ENCODE measurements at regions not wholly inside any gene's neighbourhood (a gene's known extent, or its start where the extent isn't known, plus 50 kb on each side); places are given as distances from the start of the nearest gene placed in this dataset.
"Not testable (repeated sequence)": the region's sequence is repeated elsewhere in the genome, so short reads cannot be mapped to it uniquely, and the experiment has no call there.

- no peak for DNase-seq (ENCODE audit: low read depth)
Measured at GRCh38 chr1:242629396-242629795, 104.9 kb upstream of the PLD5 start.

- no peak for DNase-seq (ENCODE audit: low read depth)
Measured at GRCh38 chr1:242623756-242624155, 99.3 kb upstream of the PLD5 start.

GRCh38 chr1:242623119-242623518 is 98.6 kb upstream of the PLD5 start:
- DNase-seq (ENCODE audit: low read depth), result no peak

GRCh38 chr1:242613266-242613815 is 88.8 kb upstream of the PLD5 start:
- no peak for DNase-seq (ENCODE audit: low read depth)

GRCh38 chr1:242610209-242610608 is 85.7 kb upstream of the PLD5 start:
- DNase-seq (ENCODE audit: low read depth), result no peak

- no peak for DNase-seq (ENCODE audit: low read depth)
Measured at GRCh38 chr1:242605521-242605920, 81.0 kb upstream of the PLD5 start.

- DNase-seq (ENCODE audit: low read depth), result no peak
Measured at GRCh38 chr1:242602001-242602400, 77.5 kb upstream of the PLD5 start.

- DNase-seq (ENCODE audit: low read depth), result not testable (repeated sequence)
Measured at GRCh38 chr1:242593756-242594155, 69.3 kb upstream of the PLD5 start.

GRCh38 chr1:242586360-242586680 is 61.8 kb upstream of the PLD5 start:
- DNase-seq (ENCODE audit: low read depth), result no peak

- DNase-seq (ENCODE audit: low read depth), result no peak
Measured at GRCh38 chr1:242585616-242586359, 61.3 kb upstream of the PLD5 start.

GRCh38 chr1:242582669-242583068 is 58.2 kb upstream of the PLD5 start:
- no peak for DNase-seq (ENCODE audit: low read depth)

- no peak for DNase-seq (ENCODE audit: low read depth)
Measured at GRCh38 chr1:242579528-242580235, 55.2 kb upstream of the PLD5 start.

All from HS-27A (cell line).